ENCODE measurements at regions not wholly inside any gene's neighbourhood (a gene's known extent, or its start where the extent isn't known, plus 50 kb on each side); places are given as distances from the start of the nearest gene placed in this dataset.
"Not testable (repeated sequence)": the region's sequence is repeated elsewhere in the genome, so short reads cannot be mapped to it uniquely, and the experiment has no call there.

DNA sequence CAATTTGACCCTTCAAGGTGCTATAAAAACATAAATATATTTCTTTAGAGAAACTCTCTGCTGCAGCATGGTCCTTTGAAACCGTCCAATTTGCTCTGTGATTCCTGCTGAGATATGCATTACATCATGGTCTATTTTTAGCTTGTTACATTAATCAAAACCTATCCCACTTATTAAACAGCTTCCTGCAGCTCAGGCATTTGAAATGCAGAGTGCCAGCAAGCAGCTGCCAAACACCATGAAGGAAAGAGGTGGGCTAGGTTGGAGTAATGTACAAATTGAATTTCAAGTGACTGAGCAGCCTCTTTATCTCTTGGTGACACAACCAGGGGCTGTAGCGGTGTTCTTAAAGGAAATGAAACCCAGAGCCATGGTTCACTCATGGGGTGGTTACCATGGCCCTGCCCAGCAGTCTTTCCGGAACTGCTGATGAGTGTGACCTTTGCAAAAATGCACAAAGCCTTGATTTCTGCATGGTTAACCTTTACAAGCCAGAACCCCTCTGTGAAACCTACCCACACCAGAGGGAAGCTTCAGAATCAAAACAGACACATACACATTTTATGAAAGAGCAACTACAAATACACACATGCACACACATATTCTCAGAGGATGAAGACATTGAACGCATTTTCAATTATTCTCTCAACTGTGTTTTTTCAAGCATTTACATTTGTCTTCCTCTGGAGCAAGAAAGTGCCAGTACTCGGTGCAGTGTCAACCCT, 155.8 kb upstream of the ZNF608 start:
- DNase-seq: peak in 1 of 2 experiments; percentile 36

DNA sequence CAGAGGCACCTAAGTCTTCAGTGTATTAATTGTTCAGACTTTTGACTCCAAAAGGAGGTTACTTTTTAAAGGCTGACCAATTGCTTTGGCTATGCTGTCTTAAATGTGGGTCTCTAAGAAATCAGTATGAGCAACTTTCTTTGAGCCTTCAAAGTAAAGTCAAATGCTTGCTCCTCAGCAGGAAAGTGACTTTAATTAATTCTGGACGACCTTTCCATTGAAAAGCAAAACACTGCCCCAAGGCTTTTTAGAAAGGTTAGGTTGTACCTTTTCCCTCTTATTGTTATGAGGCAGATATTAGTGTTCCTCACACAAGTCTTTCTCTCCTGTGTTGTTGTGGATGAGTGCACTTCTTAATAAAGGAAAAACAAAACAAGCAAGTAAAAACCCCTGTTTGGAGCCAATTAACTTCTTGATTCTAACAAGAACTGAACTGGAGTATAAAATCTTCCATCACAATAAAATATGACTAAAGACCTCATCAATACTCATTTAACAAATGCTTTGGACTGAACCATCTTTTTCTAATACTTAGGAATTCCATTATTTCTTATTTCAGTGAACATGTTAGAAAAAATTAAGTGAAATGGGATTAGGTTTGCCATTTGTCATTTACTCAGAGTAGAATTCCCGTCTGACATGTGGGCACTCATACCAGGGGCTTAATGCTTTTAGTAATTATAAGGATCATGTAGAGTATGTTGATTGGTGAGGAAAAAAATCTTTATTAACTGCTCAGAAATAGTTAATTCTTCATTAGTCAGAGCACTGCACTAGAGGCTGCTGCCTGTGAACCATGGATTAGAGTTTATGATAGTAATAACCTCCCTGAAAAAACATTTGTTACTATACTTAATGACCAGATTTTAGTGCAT, 159.1 kb upstream of the ZNF608 start:
- no peak for DNase-seq

DNA sequence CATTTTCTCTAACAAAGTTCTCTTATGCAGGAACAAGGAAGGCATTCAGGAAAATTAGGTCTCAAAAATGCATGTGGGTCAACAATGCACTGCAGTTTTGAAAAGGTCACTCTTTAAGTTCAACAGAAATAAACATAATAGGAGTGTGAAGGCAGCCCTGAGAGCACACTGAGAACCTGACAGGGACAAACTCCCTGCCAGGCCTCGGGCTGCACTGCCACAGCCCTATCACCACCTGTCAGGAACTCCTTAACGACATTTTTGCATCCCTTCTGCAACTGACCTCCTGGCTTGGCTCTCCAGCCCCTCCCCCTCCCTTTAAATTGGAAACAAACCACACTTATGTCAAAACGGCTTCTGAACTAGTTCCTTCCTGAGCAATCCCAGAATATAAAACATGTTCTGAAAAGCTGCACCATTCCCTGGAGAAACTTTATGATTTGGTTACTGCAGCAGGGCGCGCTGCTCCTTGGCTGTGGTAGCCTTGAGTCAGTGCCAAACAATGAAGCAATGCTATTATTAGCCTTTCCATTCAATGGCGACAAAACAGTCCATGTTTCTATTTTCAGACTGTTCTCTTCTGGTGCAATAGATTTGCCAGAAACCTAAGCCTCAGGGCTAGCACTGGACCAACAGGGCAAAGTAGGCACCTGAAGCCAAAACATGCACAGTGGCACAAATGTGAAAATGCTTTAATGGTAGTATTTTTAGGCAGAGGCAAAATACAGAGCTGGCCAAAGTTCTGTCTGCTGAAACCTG, 160.1 kb upstream of the ZNF608 start:
- DNase-seq: no peak

DNA sequence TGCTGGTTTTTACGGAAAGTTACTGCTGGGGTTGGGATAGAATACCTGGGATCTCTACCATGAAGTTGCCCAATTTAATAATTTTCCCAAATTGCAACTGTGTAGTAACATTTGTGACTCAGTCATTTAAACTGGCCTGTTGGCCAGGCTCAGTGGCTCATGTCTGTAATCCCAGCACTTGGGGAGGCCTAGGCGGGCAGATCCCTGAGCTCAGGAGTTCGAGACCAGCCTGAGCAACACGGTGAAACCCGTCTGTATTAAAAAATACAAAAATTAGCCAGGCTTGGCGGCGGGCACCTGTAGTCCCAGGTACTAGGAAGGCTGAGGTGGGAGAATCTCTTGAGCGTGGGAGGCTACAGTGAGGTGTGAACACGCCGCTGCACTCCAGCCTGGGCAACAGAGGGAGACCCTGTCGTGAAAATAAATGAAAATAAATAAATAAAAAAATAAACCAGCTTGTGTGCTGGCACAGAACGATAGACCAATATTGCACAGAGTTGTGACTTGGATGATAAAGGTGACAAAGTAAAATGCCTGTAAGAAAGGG, 160.7 kb upstream of the ZNF608 start:
- no peak for DNase-seq

DNA sequence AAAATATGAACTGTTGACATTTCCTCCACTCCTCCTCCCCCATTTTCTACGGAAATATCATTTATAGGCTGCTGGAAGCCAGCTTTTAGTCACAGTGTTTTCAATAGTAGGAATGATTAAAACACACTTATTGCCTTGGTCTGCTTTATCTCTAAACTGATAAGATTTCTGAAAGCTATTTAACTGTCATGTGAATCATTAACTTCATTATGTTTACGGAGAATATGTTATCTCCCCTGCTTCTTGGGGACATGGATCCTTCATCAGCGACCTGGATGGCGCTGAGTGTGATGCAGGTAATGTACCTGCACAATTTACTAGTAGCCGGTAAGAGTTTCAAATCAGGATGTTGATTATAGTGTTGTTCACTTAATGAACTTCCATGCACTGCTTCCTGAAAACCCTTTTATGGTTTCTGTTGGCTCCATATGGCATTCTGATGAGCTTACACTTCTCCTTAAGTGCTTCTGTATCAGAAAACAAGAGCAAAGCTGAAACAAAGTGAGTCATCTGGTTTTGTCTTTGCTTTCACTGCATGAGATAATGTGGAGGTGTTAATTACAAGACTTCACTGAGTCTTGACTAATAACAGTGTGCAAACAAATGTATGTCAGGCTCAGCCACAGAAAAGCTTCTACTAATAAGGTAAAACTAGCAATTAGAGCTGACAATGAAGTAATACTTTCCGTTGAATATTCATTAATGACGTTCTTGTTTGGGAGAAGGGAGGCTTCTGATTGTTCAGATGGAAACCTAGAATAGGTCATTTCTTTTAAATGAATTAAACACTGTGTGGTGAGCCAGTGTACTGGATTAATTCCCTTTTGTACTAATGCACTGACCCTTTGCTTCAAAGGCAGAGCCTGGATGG, 162.4 kb upstream of the ZNF608 start:
- DNase-seq: no peak

DNA sequence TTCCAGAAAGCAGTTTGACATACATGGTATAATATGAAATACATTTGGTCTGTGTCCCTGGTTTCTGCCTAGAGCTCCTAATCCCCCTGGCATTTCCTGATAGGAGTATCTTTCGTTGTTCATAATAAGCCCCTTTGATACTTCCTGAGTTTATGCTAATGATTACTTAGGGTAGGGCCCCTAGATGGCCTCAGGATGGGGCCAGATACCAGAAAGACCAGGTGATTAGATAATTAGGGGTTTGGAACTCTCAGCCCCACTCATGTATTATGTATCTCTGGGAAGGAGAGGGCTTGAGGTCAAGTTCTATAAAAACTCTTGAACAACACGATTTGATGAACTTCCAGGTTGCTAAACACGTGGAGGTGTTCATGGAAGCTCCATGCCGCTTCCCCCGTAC, 163.3 kb upstream of the ZNF608 start:
- DNase-seq: no peak

DNA sequence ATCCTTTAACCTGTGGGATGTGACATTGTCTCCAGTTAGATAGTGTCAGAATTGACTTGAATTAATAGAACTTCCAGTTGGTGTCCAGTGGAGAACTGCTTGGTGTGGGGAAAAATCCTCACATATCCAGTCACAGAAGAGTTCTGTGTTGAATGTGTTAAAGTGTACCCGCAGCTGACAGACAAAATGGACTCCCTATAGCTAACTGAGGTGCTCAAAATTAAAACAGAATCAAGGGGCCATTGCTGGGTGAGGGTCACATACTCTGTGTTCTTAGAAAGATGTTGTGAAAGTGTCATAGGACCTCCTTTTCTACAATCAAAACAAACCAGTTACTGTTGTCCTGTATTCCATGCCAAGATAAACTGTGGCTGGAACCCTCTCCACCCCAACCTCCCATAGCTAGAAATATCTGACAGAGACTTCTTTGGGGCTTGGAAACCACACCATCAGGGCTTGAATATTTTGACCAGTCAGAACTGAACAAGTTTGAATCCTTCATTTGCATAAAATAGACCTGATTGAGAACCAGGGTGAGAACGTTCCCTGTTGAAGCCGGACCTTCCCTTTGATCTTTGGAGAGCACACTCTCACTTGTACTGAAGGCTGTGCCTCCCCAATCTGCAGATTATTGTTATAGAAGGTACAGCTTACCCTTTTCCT, 164.0 kb upstream of the ZNF608 start:
- DNase-seq: no peak

DNA sequence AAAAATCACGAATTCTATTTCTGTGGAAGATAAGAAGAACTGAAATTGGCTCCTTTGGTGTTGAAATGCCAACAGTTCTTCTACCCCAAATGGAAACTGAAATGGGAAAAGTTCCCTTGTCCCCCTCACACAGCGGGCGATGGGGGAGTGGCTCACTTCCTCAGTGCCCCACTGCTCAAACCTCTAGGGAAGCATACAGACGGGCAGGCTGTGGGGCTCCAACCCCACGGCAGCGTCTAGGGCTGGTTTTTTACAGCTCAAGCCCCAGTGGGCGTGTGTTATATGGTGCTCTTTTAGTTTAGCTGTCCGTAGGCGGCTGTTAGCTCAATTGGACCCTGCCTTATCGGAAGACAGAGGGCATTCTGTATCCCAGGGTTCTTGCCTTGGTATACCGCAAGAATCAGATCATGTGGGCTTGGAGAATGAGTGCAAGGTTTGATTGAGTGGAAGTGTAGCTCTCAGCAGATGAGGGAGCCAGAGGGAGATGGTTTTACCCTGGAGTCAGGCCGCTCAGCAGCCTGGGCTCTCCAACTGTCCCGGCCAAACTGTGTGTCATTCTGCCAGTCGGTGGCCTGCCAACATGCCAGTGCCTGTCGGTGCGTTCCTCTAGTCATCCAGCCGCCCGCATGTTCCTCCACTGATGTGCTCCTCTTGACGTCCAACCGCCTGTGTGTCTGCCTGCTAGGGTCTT, 166.3 kb upstream of the ZNF608 start:
- no peak for DNase-seq

DNA sequence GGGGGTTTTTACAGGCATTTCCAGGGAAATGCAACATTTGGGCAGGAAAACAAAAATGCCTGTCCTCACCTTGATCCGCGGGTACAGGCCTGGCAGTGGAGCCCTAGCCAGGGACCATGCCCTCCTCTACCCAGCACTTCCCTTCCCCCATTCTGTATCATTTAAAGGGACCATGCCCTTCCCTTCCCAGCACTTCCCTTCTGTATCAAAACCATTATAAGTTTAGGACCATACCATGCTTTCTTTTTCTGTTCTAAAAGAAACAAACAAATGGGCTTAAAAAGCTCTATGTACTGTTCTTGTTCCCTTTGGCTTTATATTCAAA, 166.9 kb upstream of the ZNF608 start:
- DNase-seq: no peak

DNA sequence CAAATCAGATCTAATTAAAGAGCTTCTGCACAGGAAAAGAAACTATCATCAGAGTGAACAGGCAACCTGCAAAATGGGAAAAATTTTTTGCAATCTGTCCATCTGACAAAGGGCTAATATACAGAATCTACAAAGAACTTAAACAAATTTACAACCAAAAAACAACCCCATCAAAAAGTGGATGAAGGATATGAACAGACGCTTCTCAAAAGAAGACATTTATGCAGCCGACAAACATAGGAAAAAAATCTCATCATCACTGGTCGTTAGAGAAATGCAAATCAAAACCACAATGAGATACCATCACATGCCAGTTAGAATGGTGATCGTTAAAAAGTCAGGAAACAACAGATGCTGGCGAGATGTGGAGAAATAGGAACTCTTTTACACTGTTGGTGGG, 169.9 kb upstream of the ZNF608 start:
- not testable (repeated sequence) for DNase-seq

DNA sequence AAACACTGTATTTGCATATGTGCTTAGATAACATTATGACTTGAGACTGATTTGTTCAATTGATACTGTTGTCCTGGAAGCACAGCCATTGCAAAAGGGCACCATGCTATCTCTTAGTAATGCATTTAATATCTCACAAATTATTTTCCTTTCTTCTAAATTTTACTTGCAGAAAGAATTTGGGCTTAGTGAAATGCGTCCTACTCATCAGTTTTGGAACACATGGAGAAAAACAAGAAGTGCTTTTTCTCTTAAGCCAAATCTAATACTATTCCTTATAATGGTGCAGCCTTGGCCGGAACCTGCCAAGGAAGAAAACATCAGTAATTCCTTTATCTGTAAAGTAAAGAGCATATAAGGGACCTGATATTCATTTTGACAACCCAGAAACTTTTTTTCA, 172.2 kb upstream of the ZNF608 start:
- no peak for DNase-seq

DNA sequence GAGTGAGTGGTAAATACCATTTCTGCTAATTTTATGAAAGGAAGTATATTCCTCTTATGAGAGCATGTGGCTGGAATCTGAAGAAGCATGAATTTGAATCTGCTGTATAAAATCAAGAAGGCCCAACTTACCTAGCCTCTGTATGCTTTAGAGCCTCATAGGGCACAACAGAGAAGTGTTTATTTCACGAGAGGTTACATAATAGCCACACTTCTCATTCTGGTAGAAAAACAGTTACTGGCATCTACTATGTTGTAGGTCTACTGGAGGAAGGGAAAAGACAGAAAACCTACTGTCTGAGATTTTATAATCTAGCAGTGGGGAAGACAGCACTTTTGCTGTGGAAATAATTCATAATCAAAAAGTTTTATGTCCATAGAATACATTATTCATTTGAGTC, 172.6 kb upstream of the ZNF608 start:
- no peak for DNase-seq

DNA sequence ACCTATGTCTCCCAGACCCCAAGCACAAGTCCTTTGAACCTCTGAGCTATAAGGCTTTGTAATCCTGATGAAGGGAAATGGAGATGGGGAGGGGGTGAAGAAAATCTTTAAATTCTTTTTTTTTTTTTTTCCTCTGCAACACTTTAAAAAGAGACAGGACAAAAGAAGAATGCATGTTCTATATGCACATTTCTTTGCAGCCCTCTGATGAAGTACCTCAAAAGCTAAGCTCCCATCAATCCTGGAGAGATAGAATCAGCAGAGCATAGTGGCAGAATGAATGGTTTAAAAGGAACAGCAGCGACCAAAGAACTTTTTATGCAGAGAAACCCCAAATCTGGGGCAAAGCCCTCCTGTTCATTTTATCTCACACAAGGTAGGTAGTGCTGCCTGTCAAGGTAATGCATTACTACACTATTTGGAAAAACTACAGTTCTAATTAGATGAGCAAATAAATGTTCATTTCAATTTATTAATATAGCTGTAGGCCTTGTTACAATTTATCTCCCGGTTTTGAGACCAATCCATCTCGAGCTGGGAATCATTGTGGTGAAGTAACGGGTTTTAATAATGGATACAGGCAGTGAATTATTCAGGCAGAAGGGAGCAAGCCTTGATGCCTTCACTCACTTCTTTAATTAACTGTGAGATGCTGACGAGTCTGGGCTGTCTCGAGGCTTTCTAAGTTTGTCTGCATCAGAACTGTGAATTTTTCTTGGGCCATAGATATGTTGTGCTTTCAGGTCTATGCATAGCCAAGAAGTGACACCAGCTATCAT, 173.5 kb upstream of the ZNF608 start:
- DNase-seq: no peak

DNA sequence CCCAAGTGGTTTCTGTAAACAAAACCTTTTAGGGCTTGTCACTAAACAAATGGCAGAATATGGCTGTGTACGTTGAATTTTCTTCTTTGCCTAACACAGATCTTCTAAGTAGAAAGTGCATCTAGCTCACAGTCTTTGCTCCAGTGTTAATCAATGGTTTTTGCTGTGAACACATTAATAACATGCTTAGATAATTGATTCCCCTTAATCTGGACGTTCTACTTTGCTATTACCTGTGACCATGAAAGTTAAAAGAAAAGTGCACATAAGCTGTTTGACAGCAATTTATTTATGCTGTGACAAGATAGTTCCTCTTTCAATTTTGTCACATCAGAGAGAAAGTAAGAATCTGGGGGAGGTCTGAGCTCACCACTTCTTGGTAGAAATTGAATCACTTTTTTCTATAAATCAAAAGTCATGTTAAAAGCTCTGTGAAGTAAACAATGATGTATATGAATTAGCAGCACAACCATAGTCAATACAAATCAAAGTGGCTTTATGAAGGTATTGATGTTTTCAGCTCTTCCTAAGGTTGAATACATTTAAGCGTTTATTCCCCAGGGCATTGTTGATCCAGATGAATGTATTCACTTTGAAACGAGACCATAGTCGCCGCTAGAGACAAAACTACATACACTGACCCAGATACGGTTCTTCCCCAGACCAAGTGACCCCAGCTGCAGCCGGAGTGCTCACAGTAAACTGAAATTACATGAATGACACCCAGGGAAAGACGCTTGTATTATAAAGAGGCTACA, 174.6 kb upstream of the ZNF608 start:
- no peak for DNase-seq

DNA sequence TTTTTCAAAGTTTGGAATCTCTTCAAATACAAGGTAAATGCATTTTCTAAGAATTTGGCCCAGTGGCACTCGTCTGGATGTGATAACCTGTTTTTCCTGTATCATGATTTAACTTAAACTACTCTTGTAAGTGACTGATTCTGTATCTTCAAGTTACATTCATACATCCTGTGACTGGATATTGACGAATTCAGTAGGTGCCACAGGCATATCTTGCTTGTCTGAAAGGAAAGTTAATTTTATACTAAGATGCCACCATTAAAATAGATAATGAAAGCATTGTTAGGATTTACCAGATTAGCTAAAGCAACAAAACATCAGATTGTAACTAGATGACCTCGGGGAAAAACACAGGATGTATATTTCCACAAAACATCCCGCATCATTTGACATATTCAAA, 175.3 kb upstream of the ZNF608 start:
- DNase-seq: no peak

DNA sequence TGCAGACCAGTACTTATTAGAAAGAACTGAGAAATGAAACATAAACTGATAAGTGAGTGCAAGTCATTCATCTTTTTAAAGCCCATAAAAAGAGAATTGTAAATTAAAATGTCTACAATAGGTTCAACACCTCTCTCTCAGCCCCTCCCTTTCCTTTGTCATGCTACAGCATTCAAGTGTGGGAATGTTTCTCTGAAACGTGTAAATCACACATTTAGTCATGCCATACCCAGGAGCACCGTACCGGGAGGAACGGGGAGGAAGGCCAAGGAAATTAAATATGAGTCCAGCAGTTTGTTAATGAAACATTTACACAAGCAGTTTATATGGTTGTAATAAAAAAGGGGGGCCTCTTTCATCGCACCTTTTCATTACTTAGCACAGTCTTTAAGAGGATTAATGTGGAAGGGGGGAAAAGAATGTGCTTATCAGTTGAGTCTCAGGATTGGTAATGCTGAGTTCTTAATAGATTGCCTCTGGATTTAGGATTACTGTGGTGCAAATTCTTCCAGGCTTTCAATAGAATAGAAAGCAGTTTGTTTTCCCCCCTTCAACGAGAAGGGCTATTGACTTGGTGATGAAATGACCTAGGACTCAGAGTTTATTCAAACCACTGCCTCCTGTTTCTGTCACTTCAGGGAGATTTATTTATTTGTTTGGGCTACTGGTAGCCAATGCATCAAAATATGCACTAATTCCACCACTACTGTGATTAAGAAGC, 176.0 kb upstream of the ZNF608 start:
- DNase-seq: no peak

DNA sequence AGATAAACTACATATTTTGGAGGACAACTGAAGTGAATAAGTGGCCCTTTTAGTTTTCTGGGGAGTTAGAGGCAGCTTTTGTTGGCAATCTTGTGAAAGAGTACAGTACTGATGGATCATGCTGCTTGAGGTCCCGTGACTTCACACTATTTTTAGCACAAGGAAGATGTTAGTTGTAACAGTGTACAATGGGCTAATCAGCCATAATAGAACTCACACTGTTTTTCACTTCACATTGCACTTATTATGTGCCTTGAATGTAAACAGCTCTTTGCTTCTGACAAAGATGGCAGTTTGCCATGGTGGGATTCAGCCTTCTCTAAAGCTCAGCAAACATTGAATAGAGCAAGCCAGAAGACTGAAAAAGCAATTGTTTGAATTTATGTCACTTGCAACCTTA, 176.7 kb upstream of the ZNF608 start:
- no peak for DNase-seq

DNA sequence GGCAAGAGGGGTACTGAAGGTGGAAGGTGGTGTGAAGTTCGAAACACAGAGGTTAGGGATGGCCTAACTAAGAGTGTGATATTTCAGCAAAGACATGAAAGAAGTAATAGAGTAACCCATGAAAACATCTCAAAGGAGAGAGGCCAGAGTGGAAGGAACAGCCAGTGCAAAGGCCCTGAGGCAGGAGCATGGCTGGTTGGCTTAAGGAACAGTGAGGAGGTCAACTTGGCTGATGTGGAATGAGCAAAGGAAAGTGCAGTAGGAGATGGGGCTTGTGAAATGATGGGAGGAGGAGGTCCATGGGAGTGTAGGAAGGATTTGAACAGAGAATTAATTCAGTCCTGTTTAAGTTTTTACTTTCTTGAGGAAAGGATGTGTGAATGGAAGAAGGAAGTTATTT, 178.3 kb upstream of the ZNF608 start:
- no peak for DNase-seq

DNA sequence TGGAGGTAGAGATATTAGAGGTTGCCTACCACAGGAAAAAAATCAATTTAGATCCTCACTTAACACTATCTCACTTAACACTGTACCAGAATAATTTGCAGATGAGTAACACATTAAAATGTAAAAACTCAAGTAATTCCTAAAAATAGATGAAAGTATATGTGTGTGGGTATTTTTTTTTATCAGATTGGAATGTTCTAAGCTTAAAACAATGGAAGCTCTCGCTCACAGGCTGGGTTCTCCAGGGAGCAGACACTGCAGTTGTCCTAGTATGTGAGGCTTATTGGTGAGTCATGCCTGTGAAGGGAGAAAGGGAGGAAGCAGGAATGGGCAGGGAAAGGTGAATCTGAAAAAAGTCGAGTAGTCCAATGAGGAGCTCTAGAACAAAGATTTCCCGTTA, 181.3 kb upstream of the ZNF608 start:
- no peak for DNase-seq

Measured in NCI-H187 (cell line).